Duodenal mucosa (tissue), 2 donors: ENCODE measurements at regions not wholly inside any gene's neighbourhood (a gene's known extent, or its start where the extent isn't known, plus 50 kb on each side); places are given as distances from the start of the nearest gene placed in this dataset.

Experiments
- H3K27ac ChIP-seq: one replicate; pipeline ENCODE4 v1.7.0; 2013; ENCODE audit warnings: low read depth, low read length
- H3K27me3 ChIP-seq, 2 donors: one replicate each; pipeline ENCODE4 v1.7.0; 2013; ENCODE audit warnings: low read length in 2 of 2, control low read depth in 1 of 2; ENCODE audit not compliant: insufficient read depth in 2 of 2, control insufficient read depth in 1 of 2
- H3K36me3 ChIP-seq, 2 donors: one replicate each; pipeline ENCODE4 v1.7.0; 2013; ENCODE audit warnings: low read length in 2 of 2, control low read depth in 1 of 2; ENCODE audit not compliant: insufficient read depth in 2 of 2, control insufficient read depth in 1 of 2
- H3K4me1 ChIP-seq, 2 donors: one replicate each; pipeline ENCODE4 v1.7.0; 2013; ENCODE audit warnings: low read length in 2 of 2, control low read depth in 1 of 2; ENCODE audit not compliant: insufficient read depth in 2 of 2, control insufficient read depth in 1 of 2
- H3K4me3 ChIP-seq, 2 donors: one replicate each; pipeline ENCODE4 v1.7.0; 2013; ENCODE audit warnings: low read length in 2 of 2, low read depth in 1 of 2
- H3K9ac ChIP-seq, 2 donors: one replicate each; pipeline ENCODE4 v1.7.0; 2013; ENCODE audit warnings: low read length in 2 of 2, low read depth in 1 of 2
- H3K9me3 ChIP-seq, 2 donors: one replicate each; pipeline ENCODE4 v1.7.0; 2013; ENCODE audit warnings: low read length in 2 of 2, control low read depth in 1 of 2; ENCODE audit not compliant: control insufficient read depth in 1 of 2

- Histone ChIP-seq H3K4me1 (no peaks in the 10 kb centered on the region), H3K36me3 (no peaks in the 10 kb centered on the region), H3K9ac (no peak overlapping the region), H3K9me3 (no peaks in the 10 kb centered on the region), H3K27me3 (no peaks in the 10 kb centered on the region), H3K27ac (no peak overlapping the region), H3K4me3 (no peak overlapping the region)
Measured at GRCh38 chr4:57220734-57221133, 110.5 kb upstream of the IGFBP7 start.

GRCh38 chr4:57220172-57220571 is 110.0 kb upstream of the IGFBP7 start:
- no peaks in the 10 kb centered on the region for H3K4me1 ChIP-seq

GRCh38 chr4:57219431-57219830 is 109.2 kb upstream of the IGFBP7 start:
- H3K27ac ChIP-seq = no peak overlapping the region

More at GRCh38 chr4:57220172-57220571, 110.0 kb upstream of the IGFBP7 start:
- Histone ChIP-seq H3K27ac (no peak overlapping the region), H3K9ac (no peak overlapping the region), H3K4me3 (no peak overlapping the region), H3K9me3 (no peaks in the 10 kb centered on the region), H3K36me3 (no peaks in the 10 kb centered on the region), H3K27me3 (no peaks in the 10 kb centered on the region)

GRCh38 chr4:57214654-57215411 is 104.6 kb upstream of the IGFBP7 start:
- Histone ChIP-seq H3K9ac (no peak overlapping the region), H3K27me3 (no peaks in the 10 kb centered on the region), H3K4me3 (no peak overlapping the region), H3K4me1 (no peaks in the 10 kb centered on the region), H3K36me3 (no peaks in the 10 kb centered on the region), H3K27ac (no peak overlapping the region), H3K9me3 (no peaks in the 10 kb centered on the region)

More at GRCh38 chr4:57219431-57219830, 109.2 kb upstream of the IGFBP7 start:
- no peak overlapping the region for H3K9ac ChIP-seq
- H3K36me3 ChIP-seq = no peaks in the 10 kb centered on the region
- no peak overlapping the region for H3K4me3 ChIP-seq
- H3K9me3 ChIP-seq = no peaks in the 10 kb centered on the region
- H3K27me3 ChIP-seq = no peaks in the 10 kb centered on the region
- no peaks in the 10 kb centered on the region for H3K4me1 ChIP-seq

- no peaks in the 10 kb centered on the region for H3K36me3 ChIP-seq
- no peak overlapping the region for H3K27ac ChIP-seq
- no peaks in the 10 kb centered on the region for H3K9me3 ChIP-seq
- H3K4me3 ChIP-seq = no peak overlapping the region
- H3K9ac ChIP-seq = no peak overlapping the region
- H3K4me1 ChIP-seq = no peaks in the 10 kb centered on the region
- no peaks in the 10 kb centered on the region for H3K27me3 ChIP-seq
Measured at GRCh38 chr4:57211131-57211530, 100.9 kb upstream of the IGFBP7 start.

GRCh38 chr4:57206172-57206571 is 96.0 kb upstream of the IGFBP7 start:
- Histone ChIP-seq H3K27me3 (no peaks in the 10 kb centered on the region), H3K36me3 (no peaks in the 10 kb centered on the region), H3K9me3 (no peaks in the 10 kb centered on the region), H3K27ac (no peak overlapping the region), H3K4me1 (no peaks in the 10 kb centered on the region), H3K9ac (no peak overlapping the region), H3K4me3 (no peak overlapping the region)

- Histone ChIP-seq H3K4me1 (no peaks in the 10 kb centered on the region), H3K36me3 (no peaks in the 10 kb centered on the region), H3K27ac (no peak overlapping the region), H3K9ac (no peak overlapping the region), H3K9me3 (no peaks in the 10 kb centered on the region), H3K4me3 (no peak overlapping the region), H3K27me3 (no peaks in the 10 kb centered on the region)
Measured at GRCh38 chr4:57205580-57205979, 95.4 kb upstream of the IGFBP7 start.

GRCh38 chr4:57200799-57201327 is 90.7 kb upstream of the IGFBP7 start:
- no peak overlapping the region for H3K9ac ChIP-seq
- no peaks in the 10 kb centered on the region for H3K36me3 ChIP-seq
- H3K4me3 ChIP-seq = no peak overlapping the region
- no peaks in the 10 kb centered on the region for H3K27me3 ChIP-seq
- no peaks in the 10 kb centered on the region for H3K9me3 ChIP-seq
- H3K27ac ChIP-seq = no peak overlapping the region
- H3K4me1 ChIP-seq = no peaks in the 10 kb centered on the region

GRCh38 chr4:57199267-57199666 is 89.1 kb upstream of the IGFBP7 start:
- Histone ChIP-seq H3K9me3 (no peaks in the 10 kb centered on the region), H3K27me3 (peaks cover 0 to under 1% of the 10 kb centered on the region in 2 donors), H3K4me3 (no peak overlapping the region), H3K9ac (no peak overlapping the region), H3K4me1 (no peaks in the 10 kb centered on the region), H3K36me3 (no peaks in the 10 kb centered on the region), H3K27ac (no peak overlapping the region)

GRCh38 chr4:57195622-57196021 is 85.4 kb upstream of the IGFBP7 start:
- Histone ChIP-seq H3K9ac (no peak overlapping the region), H3K36me3 (no peaks in the 10 kb centered on the region), H3K4me3 (no peak overlapping the region), H3K27ac (no peak overlapping the region), H3K27me3 (peaks cover 0 to 4% of the 10 kb centered on the region in 2 donors), H3K9me3 (no peaks in the 10 kb centered on the region), H3K4me1 (peaks cover 0 to 8% of the 10 kb centered on the region in 2 donors)
